GM10266 (cell line): ENCODE measurements at regions not wholly inside any gene's neighbourhood (a gene's known extent, or its start where the extent isn't known, plus 50 kb on each side); places are given as distances from the start of the nearest gene placed in this dataset.

Experiments used
- DNase-seq: peaks from one replicate; pipeline ENCODE4 v3.0.0; 2012; ENCODE audit errors: extremely low spot score
- TF ChIP-seq, protein P1 (sequence below): IDR thresholded peaks from 2 replicates; pipeline ENCODE4 v1.5.1; 2012; ENCODE audit warnings: mild to moderate bottlenecking, low read depth; ENCODE audit not compliant: control insufficient read depth, insufficient read depth; ENCODE audit errors: missing control alignments

DNA sequence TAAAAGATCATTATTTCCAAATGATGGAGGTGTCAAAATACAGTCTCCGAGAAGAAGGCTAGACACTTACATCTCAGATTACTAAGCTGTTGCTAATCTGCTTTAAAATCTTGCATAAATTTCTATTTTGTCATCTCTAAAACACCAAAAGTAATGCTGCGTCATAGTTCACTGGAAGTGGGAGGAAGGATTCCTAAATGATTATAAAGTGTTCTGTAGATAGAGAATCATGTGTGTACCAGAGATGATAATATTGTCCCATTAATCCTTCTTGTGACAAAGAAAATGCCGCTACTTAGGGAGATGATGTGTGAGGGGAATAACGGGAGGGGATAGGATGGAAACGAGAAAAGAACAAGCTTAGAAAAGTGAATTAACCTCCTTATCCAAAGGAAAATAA lies 268.6 kb downstream of the JRKL start:
- no peak for DNase-seq

DNA sequence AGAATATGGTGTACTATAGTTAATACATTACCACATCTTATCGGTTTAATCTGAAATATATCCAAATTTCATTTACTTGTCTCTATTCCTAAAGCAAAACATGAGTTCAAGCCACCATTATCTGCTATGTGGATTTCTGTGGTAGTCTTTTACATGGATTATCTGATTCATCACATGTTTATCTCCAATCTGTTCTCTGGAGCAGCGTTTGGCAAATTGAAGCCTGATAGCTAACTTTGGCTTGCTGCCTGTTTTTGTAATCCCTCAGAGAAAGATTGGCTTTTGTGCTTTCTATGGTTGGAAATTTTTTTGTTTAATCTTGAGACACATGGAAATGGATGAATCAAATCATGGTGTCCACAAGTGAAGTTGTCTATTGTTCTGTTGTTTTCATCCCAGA lies 274.3 kb downstream of the JRKL start:
- no peak for DNase-seq
- TF ChIP-seq, protein P1, sequence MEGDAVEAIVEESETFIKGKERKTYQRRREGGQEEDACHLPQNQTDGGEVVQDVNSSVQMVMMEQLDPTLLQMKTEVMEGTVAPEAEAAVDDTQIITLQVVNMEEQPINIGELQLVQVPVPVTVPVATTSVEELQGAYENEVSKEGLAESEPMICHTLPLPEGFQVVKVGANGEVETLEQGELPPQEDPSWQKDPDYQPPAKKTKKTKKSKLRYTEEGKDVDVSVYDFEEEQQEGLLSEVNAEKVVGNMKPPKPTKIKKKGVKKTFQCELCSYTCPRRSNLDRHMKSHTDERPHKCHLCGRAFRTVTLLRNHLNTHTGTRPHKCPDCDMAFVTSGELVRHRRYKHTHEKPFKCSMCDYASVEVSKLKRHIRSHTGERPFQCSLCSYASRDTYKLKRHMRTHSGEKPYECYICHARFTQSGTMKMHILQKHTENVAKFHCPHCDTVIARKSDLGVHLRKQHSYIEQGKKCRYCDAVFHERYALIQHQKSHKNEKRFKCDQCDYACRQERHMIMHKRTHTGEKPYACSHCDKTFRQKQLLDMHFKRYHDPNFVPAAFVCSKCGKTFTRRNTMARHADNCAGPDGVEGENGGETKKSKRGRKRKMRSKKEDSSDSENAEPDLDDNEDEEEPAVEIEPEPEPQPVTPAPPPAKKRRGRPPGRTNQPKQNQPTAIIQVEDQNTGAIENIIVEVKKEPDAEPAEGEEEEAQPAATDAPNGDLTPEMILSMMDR, result no peak

More for the DNA sequence above, 268.6 kb downstream of the JRKL start:
- TF ChIP-seq, protein P1, result no peak

DNA sequence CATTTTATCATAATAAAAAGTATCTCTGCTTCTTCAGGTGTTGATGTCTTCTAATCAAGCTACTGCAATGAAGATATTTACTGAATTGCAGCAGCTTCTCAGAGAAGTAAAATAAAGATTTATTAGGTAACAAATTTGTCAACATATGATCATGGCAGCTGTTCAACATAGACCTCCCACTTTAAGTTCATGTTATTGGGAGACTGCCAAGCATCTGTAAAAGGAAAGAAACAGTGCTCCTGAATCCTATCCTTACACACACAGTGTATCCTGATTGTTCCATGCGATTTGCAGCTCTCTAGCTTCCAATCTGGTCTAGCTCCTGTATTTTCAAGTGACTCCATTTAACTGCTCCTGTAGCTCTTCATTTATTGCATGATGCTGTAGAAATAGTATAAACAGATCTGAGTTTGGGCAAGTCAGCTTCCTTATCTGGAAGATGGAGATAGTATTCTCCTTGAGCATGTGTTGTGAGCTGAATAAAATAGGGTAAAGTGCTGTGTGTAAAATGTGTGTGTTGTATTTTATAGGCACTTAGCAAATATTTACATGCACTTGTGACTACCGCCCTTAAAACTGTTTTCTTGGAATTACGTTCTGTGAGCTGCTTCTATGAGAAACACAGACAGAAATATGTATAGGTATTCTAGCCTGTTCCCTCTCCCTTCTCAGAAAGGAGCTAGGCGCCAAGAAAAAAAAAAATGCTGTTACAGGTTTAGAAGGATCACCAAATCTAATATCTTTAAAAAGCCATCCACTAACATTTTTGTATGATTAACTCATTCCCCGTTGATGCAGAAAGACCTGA lies 290.6 kb downstream of the JRKL start:
- DNase-seq, result no peak
- TF ChIP-seq, protein P1, result no peak

DNA sequence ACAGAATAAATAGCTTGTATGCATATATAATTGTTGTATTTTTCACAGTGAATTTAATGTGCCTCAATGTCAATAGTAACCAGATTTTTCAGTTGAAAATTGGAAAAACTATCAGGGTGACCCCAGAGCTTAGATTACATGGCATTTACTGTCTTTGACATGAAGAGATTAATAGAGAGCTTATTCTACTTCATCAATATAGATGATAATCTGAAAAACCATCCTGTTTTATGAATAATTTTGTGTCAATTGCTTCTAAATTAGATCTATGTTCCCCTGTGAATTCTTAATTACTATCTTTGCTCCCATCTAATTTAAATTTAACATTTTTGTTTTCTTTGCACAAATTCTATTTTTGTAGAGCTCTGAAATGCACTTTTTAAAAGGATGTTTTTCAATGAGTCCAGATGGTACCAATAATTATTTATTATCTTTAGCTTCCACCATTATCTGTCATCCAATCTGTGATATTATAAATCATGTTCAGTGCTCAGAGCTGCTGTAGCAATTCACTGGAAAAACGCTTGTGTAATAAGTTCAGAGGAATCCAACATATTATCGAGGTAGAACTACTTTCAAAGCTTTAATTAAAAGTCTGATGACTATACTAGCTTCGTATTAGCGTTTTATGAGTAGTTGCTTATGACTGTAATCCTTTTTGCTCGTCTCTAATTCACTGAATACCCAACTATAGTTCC lies 291.4 kb downstream of the JRKL start:
- no peak for DNase-seq
- TF ChIP-seq, protein P1, result no peak

DNA sequence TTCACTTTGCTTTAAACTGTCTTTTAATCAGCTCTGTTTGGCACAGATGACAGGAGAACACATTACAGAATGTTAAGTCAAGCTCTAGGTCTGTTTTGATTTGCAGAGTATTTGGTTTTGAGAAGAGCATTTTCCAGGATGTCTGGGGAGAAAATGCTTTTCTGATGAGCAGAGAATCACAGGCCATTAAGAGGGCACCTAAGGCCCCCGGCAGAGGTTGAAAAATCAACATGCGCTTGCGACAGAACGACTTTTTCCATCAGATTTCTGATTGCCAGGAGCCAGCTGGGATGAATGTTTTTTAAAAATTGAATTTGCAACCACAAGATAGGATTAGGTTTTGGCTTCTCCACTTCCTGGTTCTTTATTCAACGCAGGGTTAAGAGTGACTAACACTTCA lies 304.5 kb downstream of the JRKL start:
- DNase-seq, result no peak
- TF ChIP-seq, protein P1, result no peak

DNA sequence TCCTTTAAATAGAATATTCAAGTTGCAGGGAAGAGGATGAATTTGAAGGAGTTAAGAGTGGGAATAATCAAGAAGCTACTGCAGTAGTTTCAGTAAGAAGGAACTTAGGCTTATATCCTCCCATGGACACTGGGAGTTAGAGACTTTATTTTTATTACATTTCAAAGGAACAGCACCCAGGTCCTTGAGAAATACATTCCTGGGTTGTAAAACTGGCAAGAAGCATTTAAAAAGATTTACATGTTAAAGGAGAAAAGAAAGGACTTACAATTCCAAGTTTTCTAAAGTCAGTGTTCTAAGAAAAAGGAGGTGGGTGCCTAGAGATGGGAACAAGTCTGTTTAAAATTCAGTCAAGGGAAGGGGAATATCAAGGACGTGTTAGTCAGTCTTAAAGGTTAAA lies 306.9 kb downstream of the JRKL start:
- TF ChIP-seq, protein P1, result no peak
- DNase-seq, result no peak

DNA sequence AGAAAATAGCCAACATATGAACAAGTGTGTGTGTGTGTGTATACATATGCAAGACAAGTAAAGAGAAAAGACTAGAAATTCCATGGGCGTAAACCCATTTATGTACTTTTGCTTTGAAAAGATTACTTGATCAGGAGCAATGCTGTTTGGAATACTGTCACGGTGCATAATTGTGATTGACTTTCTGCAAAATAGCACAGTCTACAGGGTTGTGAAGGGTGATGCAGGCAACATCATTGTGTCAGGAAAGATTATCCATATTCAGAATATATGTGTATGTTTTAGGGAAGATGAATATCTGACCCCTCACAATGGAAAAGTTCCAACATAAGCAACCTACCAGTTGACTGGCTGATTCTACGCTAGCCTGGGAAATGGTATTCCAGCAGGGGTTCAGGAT lies 307.7 kb downstream of the JRKL start:
- TF ChIP-seq, protein P1, result no peak
- DNase-seq, result no peak
